CD4-positive, CD25-positive, alpha-beta regulatory T cell (primary cell): ENCODE measurements at regions not wholly inside any gene's neighbourhood (a gene's known extent, or its start where the extent isn't known, plus 50 kb on each side); places are given as distances from the start of the nearest gene placed in this dataset.

Source experiments
- ATAC-seq, 2 donors: fragments of 150-1000 bp; cut with Tn5 transposase; one replicate each; pipeline ENCODE4 v1.10.0; 2021; ENCODE audit warnings: low read depth in 2 of 2, moderate number of reproducible peaks in 2 of 2, moderate library complexity in 1 of 2
- DNase-seq, 3 donors: peaks; one replicate each; pipeline versions ENCODE4 v3.0.0 to v3.0.0-alpha.2; 2012 to 2022; ENCODE audit warnings: mixed read lengths in 1 of 3
- H3K27ac ChIP-seq: one replicate; pipeline ENCODE4 v1.7.0; 2013; ENCODE audit warnings: mild to moderate bottlenecking, low read length; ENCODE audit not compliant: insufficient read depth, poor library complexity, severe bottlenecking
- H3K27me3 ChIP-seq: one replicate; pipeline ENCODE4 v1.7.0; 2013; ENCODE audit warnings: low read length; ENCODE audit not compliant: control insufficient read depth, insufficient read depth
- H3K36me3 ChIP-seq: one replicate; pipeline ENCODE4 v1.7.0; 2013; ENCODE audit warnings: mild to moderate bottlenecking, low read length, moderate library complexity; ENCODE audit not compliant: control insufficient read depth, insufficient read depth
- H3K4me1 ChIP-seq: 2 replicates; pipeline ENCODE4 v1.7.0; 2013; ENCODE audit warnings: mild to moderate bottlenecking, low read length; ENCODE audit not compliant: insufficient read depth, control insufficient read depth, poor library complexity, severe bottlenecking
- H3K4me3 ChIP-seq: one replicate; pipeline ENCODE4 v1.7.0; 2013; ENCODE audit warnings: low read depth, mild to moderate bottlenecking, low read length, moderate library complexity
- H3K9me3 ChIP-seq, 2 experiments: 1 replicate in 1 of 2; 2 replicates in 1 of 2; pipeline ENCODE4 v1.7.0; 2013; ENCODE audit warnings: low read length in 2 of 2, mild to moderate bottlenecking in 1 of 2, moderate library complexity in 1 of 2; ENCODE audit not compliant: control insufficient read depth in 2 of 2
- H3K27ac Mint-ChIP-seq, 3 donors: one replicate each; pipeline ENCODE4 v1.8.0; 2020 to 2022; ENCODE audit warnings: mild to moderate bottlenecking in 3 of 3, mixed read lengths in 3 of 3, moderate library complexity in 2 of 3
- H3K27me3 Mint-ChIP-seq: one replicate; pipeline ENCODE4 v1.8.0; 2022; ENCODE audit warnings: mild to moderate bottlenecking, mixed read lengths
- H3K36me3 Mint-ChIP-seq: one replicate; pipeline ENCODE4 v1.8.0; 2020; ENCODE audit warnings: mixed read lengths
- H3K4me1 Mint-ChIP-seq, 4 donors: one replicate each; pipeline ENCODE4 v1.8.0; 2020 to 2022; ENCODE audit warnings: mixed read lengths in 4 of 4, mild to moderate bottlenecking in 1 of 4
- H3K4me3 Mint-ChIP-seq, 4 donors: one replicate each; pipeline ENCODE4 v1.8.0; 2020 to 2022; ENCODE audit warnings: mild to moderate bottlenecking in 4 of 4, mixed read lengths in 4 of 4, moderate library complexity in 3 of 4
- H3K9me3 Mint-ChIP-seq, 7 donors: one replicate each; pipeline ENCODE4 v1.8.0; 2020 to 2022; ENCODE audit warnings: mixed read lengths in 7 of 7, mild to moderate bottlenecking in 3 of 7, moderate library complexity in 2 of 7

DNA sequence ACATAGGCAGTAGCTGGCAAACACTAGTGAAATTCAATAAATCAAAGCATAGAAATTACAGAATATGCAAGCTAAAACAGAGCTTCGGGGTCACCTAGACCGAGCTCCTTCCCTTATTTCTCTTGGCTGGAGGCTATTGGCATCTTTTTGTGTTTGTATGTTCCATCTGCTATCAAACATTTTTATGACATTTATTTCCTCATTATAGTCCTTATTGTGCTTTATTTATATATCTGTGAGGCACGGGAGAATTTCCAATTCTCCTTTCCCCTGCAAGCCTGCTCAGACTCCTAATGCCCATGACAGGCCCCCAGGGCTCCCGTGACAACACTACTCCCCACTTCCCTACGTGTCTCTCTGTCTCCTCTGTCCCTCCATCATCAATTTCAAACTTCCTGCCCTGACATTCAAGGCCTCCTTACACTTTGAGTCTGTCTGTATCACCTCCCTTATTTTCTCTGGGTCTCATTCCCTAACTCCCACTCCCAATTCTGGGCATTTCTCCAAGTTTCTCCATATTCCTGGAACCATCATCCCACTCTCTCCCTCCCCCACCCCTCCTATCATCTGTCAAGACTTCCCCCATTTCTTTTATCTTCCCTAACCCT lies 316.9 kb downstream of the OSR1 start:
- H3K27me3 Mint-ChIP-seq: no peaks in the 10 kb centered on the region
- no peak for DNase-seq
- no peak for ATAC-seq
- no peak overlapping the region for H3K27ac Mint-ChIP-seq
- H3K4me1 Mint-ChIP-seq: no peaks in the 10 kb centered on the region
- no peaks in the 10 kb centered on the region for H3K9me3 ChIP-seq
- H3K4me3 ChIP-seq: no peak overlapping the region
- H3K36me3 Mint-ChIP-seq: no peaks in the 10 kb centered on the region
- no peaks in the 10 kb centered on the region for H3K27me3 ChIP-seq
- H3K4me3 Mint-ChIP-seq: no peak overlapping the region
- H3K4me1 ChIP-seq: no peaks in the 10 kb centered on the region
- peaks cover 0 to 4% (median 0%) of the 10 kb centered on the region in 7 donors for H3K9me3 Mint-ChIP-seq
- H3K27ac ChIP-seq: no peak overlapping the region
- no peaks in the 10 kb centered on the region for H3K36me3 ChIP-seq

DNA sequence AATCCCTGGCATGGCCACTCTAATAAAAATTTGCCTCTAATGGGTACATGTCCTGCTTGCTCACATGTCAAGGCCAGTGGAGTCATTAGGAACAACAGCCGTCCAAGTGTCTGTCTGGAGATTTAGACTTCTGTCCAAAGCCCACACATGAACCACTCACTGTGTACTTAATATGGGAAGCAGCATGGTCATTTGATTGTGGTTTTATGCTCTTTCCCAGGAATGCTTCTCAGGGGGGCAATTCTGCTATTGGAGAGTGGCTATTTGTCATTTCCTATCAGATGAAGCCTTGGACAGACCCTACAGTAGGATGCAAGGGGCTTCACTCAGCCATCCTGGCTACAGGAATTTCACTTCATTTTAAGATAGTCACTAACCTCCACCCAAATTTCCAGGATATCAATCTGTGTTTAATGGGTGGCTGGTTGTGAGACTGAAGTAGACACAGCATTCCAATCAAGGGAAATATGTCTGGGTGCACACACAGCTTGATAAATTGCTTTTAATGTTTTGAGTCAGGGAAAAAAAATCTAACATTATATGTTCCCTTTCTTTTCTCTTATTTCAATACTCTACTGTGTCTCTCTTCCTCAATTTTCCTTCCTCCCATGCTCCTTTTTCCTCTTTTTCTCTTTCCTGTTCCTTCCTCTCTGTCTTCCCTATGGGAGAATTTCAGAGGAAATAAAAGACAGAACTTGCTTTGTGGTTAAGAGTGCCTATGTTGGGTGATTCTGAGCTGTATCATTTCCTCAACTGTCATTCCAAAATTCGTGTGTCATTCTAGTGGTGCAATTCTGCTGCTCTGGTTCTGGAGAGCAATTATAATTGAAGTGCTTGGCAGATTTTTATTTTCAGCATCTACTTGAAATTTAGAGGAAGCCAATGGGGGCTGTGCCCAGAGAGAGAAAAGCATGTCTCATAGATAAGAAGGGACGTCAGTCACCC lies 320.1 kb downstream of the OSR1 start:
- H3K36me3 Mint-ChIP-seq: no peaks in the 10 kb centered on the region
- Histone ChIP-seq H3K9me3 (no peaks in the 10 kb centered on the region), H3K4me1 (no peaks in the 10 kb centered on the region), H3K4me3 (no peak overlapping the region), H3K27ac (no peak overlapping the region), H3K27me3 (no peaks in the 10 kb centered on the region), H3K36me3 (no peaks in the 10 kb centered on the region)
- no peaks in the 10 kb centered on the region for H3K27me3 Mint-ChIP-seq
- DNase-seq (no peak), ATAC-seq (no peak)
- H3K27ac Mint-ChIP-seq: no peak overlapping the region
- H3K9me3 Mint-ChIP-seq: peaks cover 0 to 4% (median 0%) of the 10 kb centered on the region in 7 donors
- no peaks in the 10 kb centered on the region for H3K4me1 Mint-ChIP-seq
- peak overlapping the region in 1 of 4 donors; percentile 5 for H3K4me3 Mint-ChIP-seq

DNA sequence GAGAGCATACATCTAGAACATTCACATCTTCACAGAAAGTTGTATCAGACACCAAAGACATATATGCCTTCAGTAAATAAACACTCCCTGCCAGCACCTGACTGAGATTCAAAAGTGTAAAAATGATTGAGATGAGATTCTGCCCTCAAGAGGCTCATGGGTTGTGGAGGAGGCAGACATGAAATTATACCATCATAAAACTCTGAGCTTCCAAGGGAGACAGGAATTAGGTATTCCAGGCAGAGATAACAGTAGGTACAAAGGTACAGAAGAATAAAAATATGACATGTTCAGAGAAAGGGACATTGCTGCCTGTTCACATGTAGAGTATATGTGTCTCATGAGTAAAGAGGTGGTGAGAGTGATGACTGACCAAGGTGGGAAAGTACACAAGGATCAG lies 322.3 kb downstream of the OSR1 start:
- no peak overlapping the region for H3K27ac ChIP-seq
- H3K4me1 ChIP-seq: no peaks in the 10 kb centered on the region
- Mint-ChIP-seq H3K27me3 (no peaks in the 10 kb centered on the region), H3K27ac (no peak overlapping the region), H3K4me1 (no peaks in the 10 kb centered on the region), H3K4me3 (no peak overlapping the region), H3K36me3 (no peaks in the 10 kb centered on the region), H3K9me3 (peaks cover 0 to 3% (median 0%) of the 10 kb centered on the region in 7 donors)
- no peaks in the 10 kb centered on the region for H3K27me3 ChIP-seq
- H3K36me3 ChIP-seq: no peaks in the 10 kb centered on the region
- ATAC-seq (no peak), DNase-seq (no peak)
- H3K4me3 ChIP-seq: no peak overlapping the region
- no peaks in the 10 kb centered on the region for H3K9me3 ChIP-seq

DNA sequence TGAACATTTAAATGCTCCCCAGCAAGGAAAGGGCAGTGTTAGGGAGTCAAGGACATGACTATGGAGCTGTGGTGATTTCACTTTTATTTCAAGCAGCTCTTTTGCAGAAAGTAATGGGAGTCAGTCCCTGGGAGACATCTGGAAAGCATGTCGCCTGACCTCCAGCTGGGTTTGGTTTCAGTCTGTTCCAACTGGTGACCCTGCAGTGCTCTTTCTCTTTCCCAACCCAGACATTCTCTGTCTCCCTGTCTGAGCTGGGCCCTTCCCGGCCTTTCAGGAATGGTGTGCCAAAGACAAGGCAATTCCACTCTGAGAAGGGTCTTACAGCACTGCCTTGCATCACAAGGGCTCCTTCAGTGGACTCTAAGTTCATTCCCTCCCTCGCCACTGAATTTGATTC lies 323.2 kb downstream of the OSR1 start:
- H3K27me3 Mint-ChIP-seq: no peaks in the 10 kb centered on the region

DNA sequence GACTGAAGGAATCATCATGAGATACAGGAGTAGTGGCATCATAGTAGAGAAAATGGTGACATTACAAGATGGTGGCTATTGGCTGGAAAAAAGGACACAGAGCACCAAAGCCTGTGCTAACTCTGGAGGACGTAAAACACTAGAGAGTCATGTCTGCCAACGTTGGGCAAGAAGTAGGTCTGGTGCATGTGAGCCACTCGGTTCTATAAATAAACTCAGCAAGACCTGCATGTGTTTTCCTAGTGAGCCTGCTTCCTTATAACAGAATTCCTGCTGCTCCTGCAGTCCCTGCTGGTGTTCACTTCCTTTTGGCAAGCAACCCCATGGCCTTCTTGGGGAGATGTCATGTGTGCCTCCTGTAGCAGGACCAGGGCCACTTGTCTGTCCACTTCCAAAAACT lies 325.2 kb downstream of the OSR1 start:
- Mint-ChIP-seq H3K4me1 (no peaks in the 10 kb centered on the region), H3K27me3 (no peaks in the 10 kb centered on the region), H3K27ac (no peak overlapping the region), H3K36me3 (no peaks in the 10 kb centered on the region), H3K9me3 (peaks cover 0 to 3% (median 0%) of the 10 kb centered on the region in 7 donors), H3K4me3 (no peak overlapping the region)
- Histone ChIP-seq H3K27ac (no peak overlapping the region), H3K27me3 (no peaks in the 10 kb centered on the region), H3K9me3 (no peaks in the 10 kb centered on the region), H3K36me3 (no peaks in the 10 kb centered on the region), H3K4me3 (no peak overlapping the region), H3K4me1 (no peaks in the 10 kb centered on the region)
- DNase-seq (no peak), ATAC-seq (no peak)

More for the DNA sequence above, 323.2 kb downstream of the OSR1 start:
- Mint-ChIP-seq H3K4me3 (no peak overlapping the region), H3K4me1 (no peaks in the 10 kb centered on the region), H3K36me3 (no peaks in the 10 kb centered on the region), H3K9me3 (peaks cover 0 to 3% (median 0%) of the 10 kb centered on the region in 7 donors), H3K27ac (no peak overlapping the region)
- H3K36me3 ChIP-seq: no peaks in the 10 kb centered on the region
- DNase-seq (no peak), ATAC-seq (no peak)
- H3K4me1 ChIP-seq: no peaks in the 10 kb centered on the region
- H3K4me3 ChIP-seq: no peak overlapping the region
- no peaks in the 10 kb centered on the region for H3K27me3 ChIP-seq
- H3K27ac ChIP-seq: no peak overlapping the region
- H3K9me3 ChIP-seq: no peaks in the 10 kb centered on the region

DNA sequence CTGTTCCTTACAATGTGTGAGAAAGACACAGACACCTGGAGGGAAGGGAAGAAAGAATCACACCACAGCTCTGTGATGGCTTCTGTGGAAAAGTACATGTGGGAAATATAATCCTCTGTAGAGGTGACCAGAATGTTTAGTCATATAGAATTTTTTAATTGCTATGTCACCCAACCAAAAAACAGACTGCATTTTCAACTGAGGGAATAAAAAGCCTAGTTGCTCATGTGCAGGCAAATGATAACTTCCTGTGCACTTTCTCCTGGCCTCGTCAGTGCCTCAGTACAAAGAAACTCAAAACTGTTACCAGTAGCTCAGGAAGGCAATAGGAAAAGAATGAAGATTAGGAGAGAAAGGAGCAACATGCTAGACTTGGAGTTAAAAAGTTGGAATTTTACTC lies 326.8 kb downstream of the OSR1 start:
- Histone ChIP-seq H3K4me1 (no peaks in the 10 kb centered on the region), H3K4me3 (no peak overlapping the region), H3K36me3 (no peaks in the 10 kb centered on the region), H3K27ac (no peak overlapping the region), H3K9me3 (no peaks in the 10 kb centered on the region), H3K27me3 (no peaks in the 10 kb centered on the region)
- Mint-ChIP-seq H3K27me3 (no peaks in the 10 kb centered on the region), H3K4me3 (no peak overlapping the region), H3K9me3 (peaks cover 0 to 3% (median 0%) of the 10 kb centered on the region in 7 donors), H3K36me3 (no peaks in the 10 kb centered on the region), H3K27ac (no peak overlapping the region), H3K4me1 (no peaks in the 10 kb centered on the region)
- DNase-seq (no peak), ATAC-seq (no peak)

DNA sequence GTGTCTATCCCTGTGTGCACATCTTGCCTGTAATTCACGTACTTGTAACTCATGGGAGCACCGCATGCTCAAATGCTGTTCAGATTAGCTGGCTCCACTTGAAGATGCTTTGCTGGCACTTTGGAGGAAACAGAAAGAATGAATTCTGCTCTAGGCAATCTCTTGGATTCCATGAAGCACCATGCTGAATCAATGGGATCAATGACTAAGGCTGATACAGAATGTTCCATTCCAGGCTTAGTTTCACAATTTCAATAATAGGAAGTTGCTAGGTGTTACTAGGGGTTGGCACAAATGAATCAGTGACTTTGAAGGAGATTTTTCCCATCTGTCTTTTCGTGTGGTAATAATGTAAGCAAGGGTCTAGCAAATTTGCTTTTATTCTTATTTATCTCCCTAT lies 328.8 kb downstream of the OSR1 start:
- H3K9me3 ChIP-seq: no peaks in the 10 kb centered on the region
- no peaks in the 10 kb centered on the region for H3K4me1 Mint-ChIP-seq
- H3K27me3 ChIP-seq: no peaks in the 10 kb centered on the region
- no peaks in the 10 kb centered on the region for H3K27me3 Mint-ChIP-seq
- no peak overlapping the region for H3K4me3 Mint-ChIP-seq
- H3K36me3 Mint-ChIP-seq: no peaks in the 10 kb centered on the region
- H3K4me1 ChIP-seq: no peaks in the 10 kb centered on the region
- H3K9me3 Mint-ChIP-seq: peaks cover 0 to 3% (median 0%) of the 10 kb centered on the region in 7 donors
- no peak for DNase-seq
- no peak for ATAC-seq
- H3K27ac ChIP-seq: no peak overlapping the region
- no peaks in the 10 kb centered on the region for H3K36me3 ChIP-seq
- H3K4me3 ChIP-seq: no peak overlapping the region
- no peak overlapping the region for H3K27ac Mint-ChIP-seq
